Testis (tissue), 2 donors: ENCODE measurements at regions not wholly inside any gene's neighbourhood (a gene's known extent, or its start where the extent isn't known, plus 50 kb on each side); places are given as distances from the start of the nearest gene placed in this dataset.

Experiments used
- POLR2A ChIP-seq: fragments of 450-650 bp; IDR thresholded peaks from one replicate; pipeline ENCODE4 v1.6.1; 2017; ENCODE audit warnings: antibody characterized with exemption, mild to moderate bottlenecking, moderate library complexity
- TF ChIP-seq, protein P1 (sequence below), 3 experiments: fragments of 450-650 bp in 2 of 3; fragments of 200-600 bp in 1 of 3; sonication (generic) in 1 of 3; IDR thresholded peaks; one replicate each; pipeline ENCODE4 v1.5.1; 2016 to 2019; ENCODE audit warnings: antibody characterized with exemption in 3 of 3, mild to moderate bottlenecking in 2 of 3, moderate library complexity in 1 of 3

DNA sequence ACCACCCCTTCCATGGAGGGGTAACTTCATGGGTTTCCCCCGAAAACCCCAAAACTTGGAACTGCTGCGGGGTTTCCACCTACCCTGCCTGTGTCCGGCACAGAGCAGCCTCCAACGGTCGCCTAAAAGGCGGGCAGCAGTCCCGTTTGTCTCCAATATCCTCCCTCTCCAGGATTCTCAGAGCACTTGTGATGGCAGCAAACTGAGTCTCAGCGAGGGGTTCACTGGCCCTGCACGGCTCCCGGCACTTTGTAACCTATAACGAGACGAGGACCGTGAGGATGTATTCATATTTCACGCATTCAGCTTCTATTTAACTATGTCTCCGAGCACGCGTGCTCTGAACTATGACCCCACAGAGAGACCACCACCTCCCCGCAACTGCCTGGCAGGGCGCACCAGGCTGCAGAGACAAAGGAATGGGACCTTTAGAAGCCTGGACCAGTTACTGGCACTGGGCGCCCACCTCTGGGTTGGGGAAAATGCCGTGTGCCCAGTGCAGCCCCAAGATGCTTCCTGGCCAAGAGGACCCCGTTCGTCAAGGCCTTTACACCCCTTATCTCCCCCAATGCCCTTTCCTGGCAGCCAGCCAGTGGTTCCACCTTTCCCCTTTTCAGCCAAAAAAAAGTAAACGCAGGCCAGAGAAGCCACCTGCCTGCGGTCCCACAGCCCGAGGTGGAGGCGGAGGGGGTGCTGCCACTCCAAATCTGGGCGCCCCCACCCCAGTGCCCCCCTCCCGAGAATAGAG is 173.1 kb upstream of the RTL1 start:
- TF ChIP-seq, protein P1, sequence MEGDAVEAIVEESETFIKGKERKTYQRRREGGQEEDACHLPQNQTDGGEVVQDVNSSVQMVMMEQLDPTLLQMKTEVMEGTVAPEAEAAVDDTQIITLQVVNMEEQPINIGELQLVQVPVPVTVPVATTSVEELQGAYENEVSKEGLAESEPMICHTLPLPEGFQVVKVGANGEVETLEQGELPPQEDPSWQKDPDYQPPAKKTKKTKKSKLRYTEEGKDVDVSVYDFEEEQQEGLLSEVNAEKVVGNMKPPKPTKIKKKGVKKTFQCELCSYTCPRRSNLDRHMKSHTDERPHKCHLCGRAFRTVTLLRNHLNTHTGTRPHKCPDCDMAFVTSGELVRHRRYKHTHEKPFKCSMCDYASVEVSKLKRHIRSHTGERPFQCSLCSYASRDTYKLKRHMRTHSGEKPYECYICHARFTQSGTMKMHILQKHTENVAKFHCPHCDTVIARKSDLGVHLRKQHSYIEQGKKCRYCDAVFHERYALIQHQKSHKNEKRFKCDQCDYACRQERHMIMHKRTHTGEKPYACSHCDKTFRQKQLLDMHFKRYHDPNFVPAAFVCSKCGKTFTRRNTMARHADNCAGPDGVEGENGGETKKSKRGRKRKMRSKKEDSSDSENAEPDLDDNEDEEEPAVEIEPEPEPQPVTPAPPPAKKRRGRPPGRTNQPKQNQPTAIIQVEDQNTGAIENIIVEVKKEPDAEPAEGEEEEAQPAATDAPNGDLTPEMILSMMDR (IDR thresholded peaks at IDR 0.05), result no peak
- no peak for TF ChIP-seq POLR2A
